AG04449 (cell line): ENCODE measurements at regions not wholly inside any gene's neighbourhood (a gene's known extent, or its start where the extent isn't known, plus 50 kb on each side); places are given as distances from the start of the nearest gene placed in this dataset.

ENCODE experiments used
- CTCF ChIA-PET: fragments of 350-600 bp; formaldehyde crosslinking; extraction: SDS; loops from one replicate; lab custom pipeline; 2021; ENCODE audit warnings: antibody characterized with exemption; lab: Yijun Ruan, JAX
- POLR2A ChIA-PET: fragments of 400-600, 350-600 bp; formaldehyde crosslinking; extraction: SDS; loops from one replicate; lab custom pipeline; 2020; ENCODE audit warnings: antibody characterized with exemption, inconsistent platforms; lab: Yijun Ruan, JAX
- DNase-seq: peaks from one replicate; pipeline ENCODE4 v3.0.0-alpha.2; 2010; ENCODE audit warnings: low read depth, low spot score
- H3K4me3 ChIP-seq: 2 replicates; pipeline ENCODE4 v1.5.1; 2011; ENCODE audit warnings: low read depth, mild to moderate bottlenecking, control low read depth, low read length
- TF ChIP-seq, protein P1 (sequence below): IDR thresholded peaks from one replicate; pipeline ENCODE4 v1.5.1; 2011; ENCODE audit warnings: mild to moderate bottlenecking, moderate library complexity, low read length, control low read depth, inconsistent platforms; ENCODE audit not compliant: insufficient read depth; ENCODE audit errors: missing control alignments

- POLR2A ChIA-PET = no interaction called here
- no peak overlapping the region for H3K4me3 ChIP-seq
- no peak for DNase-seq
- TF ChIP-seq, protein P1, sequence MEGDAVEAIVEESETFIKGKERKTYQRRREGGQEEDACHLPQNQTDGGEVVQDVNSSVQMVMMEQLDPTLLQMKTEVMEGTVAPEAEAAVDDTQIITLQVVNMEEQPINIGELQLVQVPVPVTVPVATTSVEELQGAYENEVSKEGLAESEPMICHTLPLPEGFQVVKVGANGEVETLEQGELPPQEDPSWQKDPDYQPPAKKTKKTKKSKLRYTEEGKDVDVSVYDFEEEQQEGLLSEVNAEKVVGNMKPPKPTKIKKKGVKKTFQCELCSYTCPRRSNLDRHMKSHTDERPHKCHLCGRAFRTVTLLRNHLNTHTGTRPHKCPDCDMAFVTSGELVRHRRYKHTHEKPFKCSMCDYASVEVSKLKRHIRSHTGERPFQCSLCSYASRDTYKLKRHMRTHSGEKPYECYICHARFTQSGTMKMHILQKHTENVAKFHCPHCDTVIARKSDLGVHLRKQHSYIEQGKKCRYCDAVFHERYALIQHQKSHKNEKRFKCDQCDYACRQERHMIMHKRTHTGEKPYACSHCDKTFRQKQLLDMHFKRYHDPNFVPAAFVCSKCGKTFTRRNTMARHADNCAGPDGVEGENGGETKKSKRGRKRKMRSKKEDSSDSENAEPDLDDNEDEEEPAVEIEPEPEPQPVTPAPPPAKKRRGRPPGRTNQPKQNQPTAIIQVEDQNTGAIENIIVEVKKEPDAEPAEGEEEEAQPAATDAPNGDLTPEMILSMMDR = no peak
- CTCF ChIA-PET = no interaction called here
Observed at GRCh38 chr10:59072038-59072437, 104.4 kb upstream of the PHYHIPL start.

DNA sequence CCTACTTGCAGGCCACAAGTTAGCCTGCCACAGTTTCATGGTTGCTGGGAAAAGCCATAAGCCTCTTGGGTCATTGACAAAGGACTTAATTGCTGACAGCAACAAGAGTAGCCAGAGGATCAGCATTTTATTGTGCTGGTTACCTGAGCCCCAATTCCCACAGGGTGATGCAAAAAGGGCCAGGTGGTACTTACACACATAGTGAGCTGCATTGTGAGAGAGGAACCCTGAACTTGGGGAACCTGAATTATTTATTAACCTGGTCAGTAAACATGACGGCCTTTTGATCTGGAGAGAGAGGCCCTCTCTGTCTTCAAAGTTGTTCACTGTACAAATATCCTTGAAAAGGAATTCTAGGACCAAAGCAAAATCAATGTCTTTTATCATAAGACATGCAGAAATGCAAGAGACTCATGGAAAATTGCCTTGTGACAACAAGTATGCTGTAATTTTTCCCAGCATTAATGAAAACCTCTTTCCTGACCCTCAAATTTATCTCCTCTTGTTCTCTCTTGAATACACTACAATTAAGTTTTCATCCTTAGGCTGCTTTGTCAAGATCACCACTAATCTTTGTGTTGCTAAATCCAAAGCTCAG lies 102.9 kb upstream of the PHYHIPL start:
- POLR2A ChIA-PET = no interaction called here
- TF ChIP-seq, protein P1 = no peak
- CTCF ChIA-PET = no interaction called here
- DNase-seq = no peak
- H3K4me3 ChIP-seq = no peak overlapping the region

- ChIA-PET CTCF (no interaction called here), POLR2A (no interaction called here)
- no peak for DNase-seq
- H3K4me3 ChIP-seq = no peak overlapping the region
- TF ChIP-seq, protein P1 = no peak
Observed at GRCh38 chr10:59075576-59075975, 100.9 kb upstream of the PHYHIPL start.

DNA sequence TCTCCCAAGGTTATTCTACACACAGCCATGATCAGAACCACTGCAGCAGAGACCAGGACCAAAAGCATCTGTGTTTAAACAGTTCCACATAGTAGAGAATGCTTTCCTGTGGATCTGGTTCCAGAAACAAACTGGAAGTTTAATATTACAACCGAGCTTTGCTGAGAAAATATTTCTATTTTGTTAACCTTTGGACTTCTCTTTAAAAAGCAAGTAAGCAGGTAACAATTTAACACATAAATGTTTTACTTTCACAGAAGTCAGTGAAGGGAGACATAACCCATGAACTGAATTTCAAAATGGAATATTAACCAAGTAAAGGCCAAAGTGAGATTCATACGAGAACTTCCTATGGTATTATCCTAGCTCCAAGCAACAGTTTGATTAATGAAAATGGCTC lies 98.6 kb upstream of the PHYHIPL start:
- CTCF ChIA-PET = no interaction called here
- TF ChIP-seq, protein P1 = no peak
- DNase-seq = no peak
- H3K4me3 ChIP-seq = no peak overlapping the region
- POLR2A ChIA-PET = no interaction called here

GRCh38 chr10:59078978-59079377 lies 97.5 kb upstream of the PHYHIPL start:
- CTCF ChIA-PET = interaction anchor here (1.5 kb wide), 1 partner anchor 12 kb away, joined by 3 read pairs; no protein-coding TSS in a partner anchor

GRCh38 chr10:59079386-59080226 lies 96.8 kb upstream of the PHYHIPL start:
- TF ChIP-seq, protein P1 = no peak
- ChIA-PET POLR2A (interaction anchor here (0.6 kb wide), 1 partner anchor 668 kb away, joined by 3 read pairs; no protein-coding TSS in a partner anchor), CTCF (interaction anchor here (1.5 kb wide), 1 partner anchor 12 kb away, joined by 3 read pairs; no protein-coding TSS in a partner anchor)
- DNase-seq = peak; percentile 28
- H3K4me3 ChIP-seq = no peak overlapping the region

More at GRCh38 chr10:59078978-59079377, 97.5 kb upstream of the PHYHIPL start:
- no peak for DNase-seq
- TF ChIP-seq, protein P1 = no peak
- POLR2A ChIA-PET = interaction anchor here (0.6 kb wide), 1 partner anchor 667 kb away, joined by 3 read pairs; no protein-coding TSS in a partner anchor
- no peak overlapping the region for H3K4me3 ChIP-seq
